ENCODE measurements at regions not wholly inside any gene's neighbourhood (a gene's known extent, or its start where the extent isn't known, plus 50 kb on each side); places are given as distances from the start of the nearest gene placed in this dataset.

GRCh38 chr3:25025236-25025635 is 402.8 kb upstream of the RARB start:
- no peak overlapping the region for H2AFZ ChIP-seq (ENCODE audit: low read length)
- no peaks in the 10 kb centered on the region for H3K36me3 ChIP-seq (ENCODE audit: insufficient read depth, low read length)
- no peaks in the 10 kb centered on the region for H3K27me3 ChIP-seq (ENCODE audit: insufficient read depth, low read length)
- H4K20me1 ChIP-seq (ENCODE audit: insufficient read depth, low read length), result no peaks in the 10 kb centered on the region
- no peak for TF ChIP-seq CTCF (IDR thresholded peaks at IDR 0.05; ENCODE audit: extremely low read depth, low read depth, low read length)
- H3K4me1 ChIP-seq (ENCODE audit: insufficient read depth, low read length), result no peaks in the 10 kb centered on the region
- DNase-seq (ENCODE audit: insufficient read length, low spot score, missing footprints), result no peak
- no peak overlapping the region for H3K4me2 ChIP-seq (ENCODE audit: insufficient read depth, low read length)
- no peaks in the 10 kb centered on the region for H3K79me2 ChIP-seq (ENCODE audit: insufficient read depth, low read length)
- no peak overlapping the region for H3K4me3 ChIP-seq (ENCODE audit: insufficient read depth, low read length)
- no peaks in the 10 kb centered on the region for H3K9me3 ChIP-seq (ENCODE audit: low read depth, low read length)
- no peak overlapping the region for H3K27ac ChIP-seq (ENCODE audit: low read depth, low read length)

GRCh38 chr3:25027650-25028049 is 400.4 kb upstream of the RARB start:
- Histone ChIP-seq H3K4me2 (ENCODE audit: insufficient read depth, low read length) (no peak overlapping the region), H3K9me3 (ENCODE audit: low read depth, low read length) (no peaks in the 10 kb centered on the region), H3K27ac (ENCODE audit: low read depth, low read length) (no peak overlapping the region), H3K36me3 (ENCODE audit: insufficient read depth, low read length) (no peaks in the 10 kb centered on the region), H3K4me3 (ENCODE audit: insufficient read depth, low read length) (no peak overlapping the region), H3K27me3 (ENCODE audit: insufficient read depth, low read length) (no peaks in the 10 kb centered on the region), H3K4me1 (ENCODE audit: insufficient read depth, low read length) (no peaks in the 10 kb centered on the region), H3K79me2 (ENCODE audit: insufficient read depth, low read length) (no peaks in the 10 kb centered on the region), H4K20me1 (ENCODE audit: insufficient read depth, low read length) (no peaks in the 10 kb centered on the region), H2AFZ (ENCODE audit: low read length) (no peak overlapping the region)
- TF ChIP-seq CTCF (IDR thresholded peaks at IDR 0.05; ENCODE audit: extremely low read depth, low read depth, low read length), result no peak
- DNase-seq (ENCODE audit: insufficient read length, low spot score, missing footprints), result no peak

DNA sequence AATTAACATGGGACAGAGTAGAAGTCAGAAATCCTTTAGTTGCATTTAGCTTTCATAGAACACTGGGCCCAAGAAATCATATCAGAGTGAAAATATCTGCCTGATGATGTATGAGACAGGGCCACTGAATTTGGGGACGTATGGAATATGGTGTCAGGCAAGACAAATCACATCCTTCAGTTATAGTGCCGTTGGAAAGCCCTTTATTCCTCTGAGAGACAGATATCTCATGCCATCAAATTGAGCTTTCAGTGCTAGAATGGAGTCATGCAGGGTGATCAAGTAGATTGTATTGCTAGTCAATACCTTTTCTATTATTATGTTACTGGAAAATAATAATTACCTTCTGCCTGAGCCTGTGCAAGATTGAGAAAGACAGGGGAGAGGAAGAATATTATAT is 398.2 kb upstream of the RARB start:
- no peak overlapping the region for H2AFZ ChIP-seq (ENCODE audit: low read length)
- H3K4me1 ChIP-seq (ENCODE audit: insufficient read depth, low read length), result no peaks in the 10 kb centered on the region
- no peaks in the 10 kb centered on the region for H3K9me3 ChIP-seq (ENCODE audit: low read depth, low read length)
- no peak overlapping the region for H3K4me2 ChIP-seq (ENCODE audit: insufficient read depth, low read length)
- H3K27me3 ChIP-seq (ENCODE audit: insufficient read depth, low read length), result no peaks in the 10 kb centered on the region
- no peaks in the 10 kb centered on the region for H4K20me1 ChIP-seq (ENCODE audit: insufficient read depth, low read length)
- no peak for TF ChIP-seq CTCF (IDR thresholded peaks at IDR 0.05; ENCODE audit: extremely low read depth, low read depth, low read length)
- H3K36me3 ChIP-seq (ENCODE audit: insufficient read depth, low read length), result no peaks in the 10 kb centered on the region
- no peak overlapping the region for H3K27ac ChIP-seq (ENCODE audit: low read depth, low read length)
- no peaks in the 10 kb centered on the region for H3K79me2 ChIP-seq (ENCODE audit: insufficient read depth, low read length)
- no peak overlapping the region for H3K4me3 ChIP-seq (ENCODE audit: insufficient read depth, low read length)
- no peak for DNase-seq (ENCODE audit: insufficient read length, low spot score, missing footprints)

GRCh38 chr3:25032344-25032743 is 395.7 kb upstream of the RARB start:
- no peak overlapping the region for H3K27ac ChIP-seq (ENCODE audit: low read depth, low read length)
- H3K27me3 ChIP-seq (ENCODE audit: insufficient read depth, low read length), result no peaks in the 10 kb centered on the region
- H3K9me3 ChIP-seq (ENCODE audit: low read depth, low read length), result no peaks in the 10 kb centered on the region
- TF ChIP-seq CTCF (IDR thresholded peaks at IDR 0.05; ENCODE audit: extremely low read depth, low read depth, low read length), result no peak
- peak; percentile 48 for DNase-seq (ENCODE audit: insufficient read length, low spot score, missing footprints)
- H3K4me3 ChIP-seq (ENCODE audit: insufficient read depth, low read length), result no peak overlapping the region
- no peaks in the 10 kb centered on the region for H3K4me1 ChIP-seq (ENCODE audit: insufficient read depth, low read length)
- H3K4me2 ChIP-seq (ENCODE audit: insufficient read depth, low read length), result no peak overlapping the region
- H2AFZ ChIP-seq (ENCODE audit: low read length), result no peak overlapping the region
- no peaks in the 10 kb centered on the region for H3K79me2 ChIP-seq (ENCODE audit: insufficient read depth, low read length)
- H3K36me3 ChIP-seq (ENCODE audit: insufficient read depth, low read length), result no peaks in the 10 kb centered on the region
- no peaks in the 10 kb centered on the region for H4K20me1 ChIP-seq (ENCODE audit: insufficient read depth, low read length)
